C4-2B (cell line): ENCODE measurements at regions not wholly inside any gene's neighbourhood (a gene's known extent, or its start where the extent isn't known, plus 50 kb on each side); places are given as distances from the start of the nearest gene placed in this dataset.

Source experiments
- CTCF ChIP-seq: fragments of 450-650 bp; conservative IDR thresholded peaks from 2 replicates; pipeline ENCODE4 v1.5.1; 2017; ENCODE audit warnings: mild to moderate bottlenecking
- ZFX ChIP-seq: fragments of 450-650 bp; IDR thresholded peaks from 2 replicates; pipeline ENCODE4 v1.6.1; 2017

GRCh38 chr16:27602103-27602502 lies 52.2 kb downstream of the KATNIP start:
- TF ChIP-seq ZFX: no peak
- no peak for TF ChIP-seq CTCF
